GM12865 (cell line): ENCODE measurements at regions not wholly inside any gene's neighbourhood (a gene's known extent, or its start where the extent isn't known, plus 50 kb on each side); places are given as distances from the start of the nearest gene placed in this dataset.
A peak's percentile ranks its signal among the peaks of the same experiment; 100 is the strongest.

Source experiments
- DNase-seq: peaks from one replicate; pipeline ENCODE4 v3.0.0; 2010; ENCODE audit warnings: low read depth
- H3K4me3 ChIP-seq: 2 replicates; pipeline ENCODE4 v1.5.1; 2011; ENCODE audit warnings: mild to moderate bottlenecking, low read depth, low read length, control low read depth
- CTCF ChIP-seq: IDR thresholded peaks from 2 replicates; pipeline ENCODE4 v1.5.1; 2011; ENCODE audit warnings: low read length, control low read depth, low read depth, inconsistent platforms; ENCODE audit not compliant: insufficient read depth; ENCODE audit errors: missing control alignments

- H3K4me3 ChIP-seq: no peak overlapping the region
- no peak for DNase-seq
Measured at GRCh38 chr2:136373841-136374240, 255.9 kb upstream of the CXCR4 start.

GRCh38 chr2:136373029-136373428, 255.1 kb upstream of the CXCR4 start:
- no peak overlapping the region for H3K4me3 ChIP-seq
- no peak for DNase-seq
- TF ChIP-seq CTCF: no peak

More at GRCh38 chr2:136373841-136374240, 255.9 kb upstream of the CXCR4 start:
- no peak for TF ChIP-seq CTCF

DNA sequence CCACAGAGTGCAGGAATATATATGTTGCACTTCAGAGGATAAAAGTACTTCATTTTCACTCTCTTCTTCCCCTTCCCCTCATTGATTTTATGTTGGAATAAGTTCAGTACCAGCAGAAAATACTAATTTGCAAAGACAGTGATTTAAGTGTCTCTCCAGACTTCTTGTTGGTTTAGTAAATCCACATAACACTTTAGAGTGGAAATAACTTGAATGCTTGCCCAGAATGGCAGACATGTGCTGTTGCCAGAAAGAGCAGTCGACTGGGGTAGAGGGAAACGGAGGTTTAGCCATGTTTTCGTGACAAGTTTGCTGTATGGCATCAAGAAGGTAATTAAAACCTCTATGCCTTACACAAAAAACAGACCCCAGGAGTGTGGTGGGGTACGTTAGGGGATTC, 246.0 kb upstream of the CXCR4 start:
- no peak for TF ChIP-seq CTCF
- no peak for DNase-seq
- H3K4me3 ChIP-seq: no peak overlapping the region

DNA sequence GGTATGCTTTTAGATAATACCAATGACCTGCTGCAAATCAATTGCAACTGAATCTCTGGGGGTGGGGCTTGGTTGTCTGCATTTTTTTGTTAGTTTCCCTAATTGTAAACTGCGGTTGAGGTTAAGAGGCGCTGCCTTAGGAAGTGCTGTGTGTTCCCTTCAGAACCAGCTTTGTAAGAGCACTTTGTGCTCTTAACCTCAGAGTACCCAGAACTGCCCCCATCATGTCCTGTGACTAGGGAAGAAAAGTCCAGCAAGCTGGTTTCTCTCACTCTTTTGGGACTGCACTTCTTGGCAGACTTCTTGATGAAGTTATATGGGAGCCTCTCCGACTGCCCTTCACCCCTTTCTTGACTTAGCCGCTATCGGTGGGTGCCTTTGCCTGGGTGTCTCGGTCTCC, 245.5 kb upstream of the CXCR4 start:
- H3K4me3 ChIP-seq: no peak overlapping the region
- TF ChIP-seq CTCF: no peak
- no peak for DNase-seq

DNA sequence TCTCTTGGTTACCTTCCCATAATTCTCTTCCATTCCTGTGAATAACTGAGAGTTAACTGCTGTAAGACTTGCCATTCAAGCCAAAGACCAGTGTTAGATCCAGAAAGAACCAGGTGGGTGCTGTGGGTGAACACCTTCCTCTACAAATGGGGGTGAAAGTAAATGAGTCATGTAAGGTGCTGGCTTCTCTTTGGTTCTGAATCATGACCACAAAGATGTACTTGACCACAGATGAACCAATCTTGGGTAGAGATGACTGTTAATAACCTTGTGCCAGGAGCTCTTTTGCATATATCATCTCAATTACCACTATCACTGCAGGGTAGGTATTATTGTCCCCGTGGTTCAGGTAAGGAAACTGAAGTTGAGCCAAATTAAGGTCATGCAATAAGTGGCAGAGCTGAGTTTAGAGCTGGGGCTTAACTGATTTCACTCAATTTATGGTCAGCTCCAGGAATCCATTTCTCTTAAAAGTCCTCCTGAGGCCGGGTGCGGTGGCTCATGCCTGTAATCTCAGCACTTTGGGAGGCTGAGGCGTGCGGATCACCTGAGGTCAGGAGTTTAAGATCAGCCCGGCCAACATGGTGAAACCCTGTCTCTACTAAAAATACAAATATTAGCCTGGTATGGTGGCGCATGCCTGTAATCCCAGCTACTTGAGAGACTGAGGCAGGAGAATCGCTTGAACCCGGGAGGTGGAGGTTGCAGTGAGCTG, 244.9 kb upstream of the CXCR4 start:
- peak; percentile 82 for DNase-seq
- TF ChIP-seq CTCF: no peak
- H3K4me3 ChIP-seq: no peak overlapping the region

GRCh38 chr2:136361521-136361920, 243.6 kb upstream of the CXCR4 start:
- no peak overlapping the region for H3K4me3 ChIP-seq
- no peak for DNase-seq
- no peak for TF ChIP-seq CTCF

DNA sequence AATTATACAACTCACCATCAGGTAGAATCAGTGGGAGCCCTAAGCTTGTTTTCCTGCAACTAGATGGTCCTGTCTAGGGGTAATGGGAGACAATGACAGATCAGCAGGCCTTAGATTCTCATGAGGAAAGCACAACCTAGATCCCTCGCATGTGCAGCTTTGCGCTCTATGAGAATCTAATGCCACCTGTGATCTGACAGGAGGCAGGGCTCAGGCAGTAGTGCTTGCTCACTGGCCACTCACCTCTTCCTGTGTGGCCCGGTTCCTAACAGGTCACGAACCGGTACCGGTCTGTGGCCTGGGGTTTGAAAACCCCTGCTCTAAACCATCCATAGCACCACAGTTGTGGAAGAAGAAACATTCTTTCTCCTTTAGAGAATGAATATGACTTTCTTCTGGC, 242.8 kb upstream of the CXCR4 start:
- TF ChIP-seq CTCF: no peak
- no peak for DNase-seq
- no peak overlapping the region for H3K4me3 ChIP-seq
